ENCODE measurements at regions not wholly inside any gene's neighbourhood (a gene's known extent, or its start where the extent isn't known, plus 50 kb on each side); places are given as distances from the start of the nearest gene placed in this dataset.

DNA sequence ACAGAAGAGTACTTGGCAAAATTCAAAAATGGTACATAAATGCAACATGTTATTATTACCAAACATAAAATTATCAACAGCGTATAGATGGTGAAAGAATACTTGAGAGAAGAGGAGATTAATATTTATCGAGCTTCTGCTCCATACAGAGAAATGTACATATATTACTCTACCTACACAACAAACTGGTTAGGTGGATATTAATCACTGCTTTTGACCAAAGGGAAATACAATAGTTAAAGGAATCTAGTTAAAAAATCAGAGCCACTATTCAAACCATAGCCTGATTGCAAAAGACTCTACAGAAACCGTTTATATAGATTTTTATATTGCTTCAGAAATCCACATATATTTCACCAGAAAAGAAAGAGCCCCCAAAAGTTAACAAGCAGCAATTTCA, 379.3 kb upstream of the PRMT6 start:
- no peak for TF ChIP-seq CTCF (IDR thresholded peaks at IDR 0.05 in 4 of 5, conservative IDR thresholded peaks at IDR 0.05 in 1 of 5)
- Histone ChIP-seq H3K27me3 (no peaks in the 10 kb centered on the region), H3K4me1 (no peaks in the 10 kb centered on the region), H3K4me3 (no peak overlapping the region), H3K36me3 (no peaks in the 10 kb centered on the region), H3K27ac (no peak overlapping the region), H3K9me3 (no peaks in the 10 kb centered on the region)
- intact Hi-C loops (cut with DNase I; ENCODE audit: low total_unique reads), result no loop called here
- ATAC-seq, result no peak
- no peak for DNase-seq
- in situ Hi-C loops (cut with MboI; ENCODE audit: low sequenced_read_pairs in 4 of 4), result no loop called here

GRCh38 chr1:106677721-106678120, 378.8 kb upstream of the PRMT6 start:
- Histone ChIP-seq H3K27me3 (no peaks in the 10 kb centered on the region), H3K27ac (no peak overlapping the region), H3K36me3 (no peaks in the 10 kb centered on the region), H3K4me3 (no peak overlapping the region), H3K9me3 (no peaks in the 10 kb centered on the region), H3K4me1 (no peaks in the 10 kb centered on the region)
- no peak for ATAC-seq
- DNase-seq, result no peak
- intact Hi-C loops (cut with DNase I; ENCODE audit: low total_unique reads), result no loop called here
- in situ Hi-C loops (cut with MboI; ENCODE audit: low sequenced_read_pairs in 4 of 4), result no loop called here
- no peak for TF ChIP-seq CTCF (IDR thresholded peaks at IDR 0.05 in 4 of 5, conservative IDR thresholded peaks at IDR 0.05 in 1 of 5)
- TF ChIP-seq POLR2A (IDR thresholded peaks at IDR 0.05), result no peak

DNA sequence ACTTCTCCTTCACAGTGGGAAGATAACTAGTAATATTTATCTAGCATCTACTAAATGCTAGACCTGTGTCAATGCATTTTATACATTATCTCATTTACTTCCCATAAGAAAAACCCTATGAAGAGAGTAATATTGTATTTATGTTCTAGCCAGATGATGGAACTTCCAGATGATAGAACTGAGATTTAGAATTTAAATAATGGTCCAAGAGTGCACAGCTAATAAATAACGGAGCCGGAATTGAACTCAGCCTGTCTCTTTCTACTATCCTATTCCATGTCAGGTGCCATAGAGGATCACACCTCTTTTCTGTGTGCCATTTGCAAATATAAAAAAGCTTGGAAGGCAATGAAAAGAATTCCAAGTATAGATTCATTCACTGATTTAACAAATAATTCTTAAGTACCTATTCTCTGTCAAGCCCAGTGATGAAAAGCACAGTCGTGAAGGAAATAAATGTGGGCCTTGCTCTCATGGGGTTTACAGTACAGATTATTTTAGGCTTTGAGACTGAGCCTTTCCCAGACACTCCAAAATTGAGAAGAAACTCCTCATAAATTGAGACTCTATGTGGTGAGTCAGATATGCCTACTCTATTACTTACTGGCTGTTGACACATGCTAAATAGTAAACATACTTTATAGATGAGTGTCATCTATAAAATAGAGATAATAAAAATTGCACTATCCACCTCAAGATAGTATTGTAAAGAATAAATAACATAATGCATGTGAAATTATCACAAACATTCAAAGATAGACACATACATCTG, 378.0 kb upstream of the PRMT6 start:
- no peak overlapping the region for H3K27ac ChIP-seq
- TF ChIP-seq CTCF (IDR thresholded peaks at IDR 0.05 in 4 of 5, conservative IDR thresholded peaks at IDR 0.05 in 1 of 5) (no peak), POLR2A (IDR thresholded peaks at IDR 0.05) (no peak)
- H3K36me3 ChIP-seq, result no peaks in the 10 kb centered on the region
- ATAC-seq (no peak), DNase-seq (no peak)
- intact Hi-C loops (cut with DNase I; ENCODE audit: low total_unique reads) (no loop called here), in situ Hi-C loops (cut with MboI; ENCODE audit: low sequenced_read_pairs in 4 of 4) (no loop called here)
- H3K4me3 ChIP-seq, result no peak overlapping the region
- H3K9me3 ChIP-seq, result no peaks in the 10 kb centered on the region
- H3K4me1 ChIP-seq, result no peaks in the 10 kb centered on the region
- no peaks in the 10 kb centered on the region for H3K27me3 ChIP-seq

DNA sequence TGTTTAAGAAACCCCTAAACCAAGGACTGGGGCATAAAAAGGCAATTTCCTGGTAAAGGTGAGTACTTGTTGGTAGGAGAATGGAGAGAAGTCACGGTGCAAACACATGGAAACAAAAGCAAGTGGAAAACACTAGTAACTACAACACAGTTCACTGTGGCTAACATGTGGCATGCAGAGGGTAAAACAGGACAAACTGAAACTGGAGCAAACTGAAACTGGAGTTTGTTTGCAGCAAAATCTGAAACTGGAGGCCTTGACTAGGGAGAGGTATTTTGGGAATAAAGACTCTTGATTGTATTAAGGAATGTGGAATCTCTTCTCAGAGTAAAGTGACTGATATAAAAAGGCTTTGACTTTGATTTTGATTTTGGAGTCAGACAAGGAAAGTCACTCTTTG, 376.3 kb upstream of the PRMT6 start:
- ATAC-seq (no peak), DNase-seq (no peak)
- Histone ChIP-seq H3K4me1 (no peaks in the 10 kb centered on the region), H3K36me3 (no peaks in the 10 kb centered on the region), H3K27ac (no peak overlapping the region), H3K27me3 (no peaks in the 10 kb centered on the region), H3K9me3 (no peaks in the 10 kb centered on the region), H3K4me3 (no peak overlapping the region)
- in situ Hi-C loops (cut with MboI; ENCODE audit: low sequenced_read_pairs in 4 of 4), result no loop called here
- intact Hi-C loops (cut with DNase I; ENCODE audit: low total_unique reads), result no loop called here
- TF ChIP-seq POLR2A (IDR thresholded peaks at IDR 0.05) (no peak), CTCF (IDR thresholded peaks at IDR 0.05 in 4 of 5, conservative IDR thresholded peaks at IDR 0.05 in 1 of 5) (no peak)
